WTC11 (cell line): ENCODE measurements at regions not wholly inside any gene's neighbourhood (a gene's known extent, or its start where the extent isn't known, plus 50 kb on each side); places are given as distances from the start of the nearest gene placed in this dataset.

ENCODE experiments used
- ATAC-seq: fragments of 200-7000 bp; cut with Tn5 transposase; 2 replicates; pipeline ENCODE4 v1.10.0; 2021; ENCODE audit warnings: mild to moderate bottlenecking, moderate library complexity
- CTCF ChIA-PET: fragments of 300-600 bp; sonication (Branson Sonifier 250); formaldehyde crosslinking; loops from one replicate; lab custom pipeline; 2021; ENCODE audit warnings: antibody characterized with exemption; lab: Charles Lee
- POLR2A ChIA-PET: fragments of 350-600 bp; sonication (Branson Sonifier 250); formaldehyde crosslinking; loops from one replicate; lab custom pipeline; 2021; ENCODE audit warnings: antibody characterized with exemption; lab: Charles Lee
- DNase-seq: peaks from one replicate; pipeline ENCODE4 v3.0.0; 2021; ENCODE audit warnings: low spot score
- H3K27ac Mint-ChIP-seq: 2 replicates; pipeline ENCODE4 v1.8.0; 2021; ENCODE audit warnings: mixed read lengths
- H3K27me3 Mint-ChIP-seq: 2 replicates; pipeline ENCODE4 v1.8.0; 2021; ENCODE audit warnings: low read depth, mild to moderate bottlenecking, moderate library complexity, mixed read lengths
- H3K36me3 Mint-ChIP-seq: 2 replicates; pipeline ENCODE4 v1.8.0; 2021; ENCODE audit warnings: mixed read lengths
- H3K4me1 Mint-ChIP-seq: 2 replicates; pipeline ENCODE4 v1.8.0; 2022; ENCODE audit warnings: mixed read lengths
- H3K4me3 Mint-ChIP-seq: 2 replicates; pipeline ENCODE4 v1.8.0; 2021; ENCODE audit warnings: mild to moderate bottlenecking, moderate library complexity, mixed read lengths
- H3K9me3 Mint-ChIP-seq: 2 replicates; pipeline ENCODE4 v1.8.0; 2021; ENCODE audit warnings: mixed read lengths
- ELF4 ChIP-seq: sonication (generic); formaldehyde crosslinking; IDR thresholded peaks from 2 replicates; pipeline ENCODE4 v1.8.1; 2022; ENCODE audit warnings: low read depth, mild to moderate bottlenecking, moderate library complexity, missing genetic modification reagents
- ETV6 ChIP-seq: sonication (generic); formaldehyde crosslinking; IDR thresholded peaks from 2 replicates; pipeline ENCODE4 v1.8.1; 2022; ENCODE audit warnings: mild to moderate bottlenecking, missing genetic modification reagents
- FOXP1 ChIP-seq: sonication (generic); formaldehyde crosslinking; IDR thresholded peaks from 2 replicates; pipeline ENCODE4 v1.8.0; 2022; ENCODE audit warnings: missing genetic modification reagents, mild to moderate bottlenecking, moderate library complexity, borderline replicate concordance
- GABPB1 ChIP-seq: sonication (generic); formaldehyde crosslinking; IDR thresholded peaks from 2 replicates; pipeline ENCODE4 v1.8.1; 2023; ENCODE audit warnings: mild to moderate bottlenecking, missing genetic modification reagents
- MXD4 ChIP-seq: fragments of 250-450 bp; sonication (Bioruptor Pico); IDR thresholded peaks from 2 replicates; pipeline ENCODE4 v1.8.0; 2021; ENCODE audit warnings: mild to moderate bottlenecking, moderate library complexity, borderline replicate concordance
- NR3C1 ChIP-seq: sonication (generic); formaldehyde crosslinking; conservative IDR thresholded peaks from 2 replicates; pipeline ENCODE4 v1.8.1; 2023; ENCODE audit warnings: low read depth, mild to moderate bottlenecking, missing genetic modification reagents
- ZNF671 ChIP-seq: fragments of 250-450 bp; sonication (Bioruptor Pico); IDR thresholded peaks from 2 replicates; pipeline ENCODE4 v1.8.0; 2021; ENCODE audit warnings: mild to moderate bottlenecking
- TF ChIP-seq, protein P1 (sequence below): sonication (generic); formaldehyde crosslinking; IDR thresholded peaks from 2 replicates; pipeline ENCODE4 v1.8.1; 2022; ENCODE audit warnings: low read depth, missing genetic modification reagents, borderline replicate concordance
- TF ChIP-seq, protein P2 (sequence below): sonication (generic); formaldehyde crosslinking; IDR thresholded peaks from 2 replicates; pipeline ENCODE4 v1.8.0; 2022; ENCODE audit warnings: mild to moderate bottlenecking, missing genetic modification reagents
- TF ChIP-seq, protein P3 (sequence below): sonication (generic); formaldehyde crosslinking; IDR thresholded peaks from 2 replicates; pipeline ENCODE4 v1.8.1; 2022; ENCODE audit warnings: missing genetic modification reagents, borderline replicate concordance
- TF ChIP-seq, protein P4 (sequence below): sonication (generic); formaldehyde crosslinking; IDR thresholded peaks from 2 replicates; pipeline ENCODE4 v1.8.0; 2023; ENCODE audit warnings: mild to moderate bottlenecking, missing genetic modification reagents
- TF ChIP-seq, protein P5 (sequence below): sonication (generic); formaldehyde crosslinking; IDR thresholded peaks from 2 replicates; pipeline ENCODE4 v1.8.0; 2022; ENCODE audit warnings: missing genetic modification reagents
- TF ChIP-seq, protein P6 (sequence below): sonication (generic); formaldehyde crosslinking; IDR thresholded peaks from 2 replicates; pipeline ENCODE4 v1.8.0; 2022; ENCODE audit warnings: mild to moderate bottlenecking, missing genetic modification reagents

DNA sequence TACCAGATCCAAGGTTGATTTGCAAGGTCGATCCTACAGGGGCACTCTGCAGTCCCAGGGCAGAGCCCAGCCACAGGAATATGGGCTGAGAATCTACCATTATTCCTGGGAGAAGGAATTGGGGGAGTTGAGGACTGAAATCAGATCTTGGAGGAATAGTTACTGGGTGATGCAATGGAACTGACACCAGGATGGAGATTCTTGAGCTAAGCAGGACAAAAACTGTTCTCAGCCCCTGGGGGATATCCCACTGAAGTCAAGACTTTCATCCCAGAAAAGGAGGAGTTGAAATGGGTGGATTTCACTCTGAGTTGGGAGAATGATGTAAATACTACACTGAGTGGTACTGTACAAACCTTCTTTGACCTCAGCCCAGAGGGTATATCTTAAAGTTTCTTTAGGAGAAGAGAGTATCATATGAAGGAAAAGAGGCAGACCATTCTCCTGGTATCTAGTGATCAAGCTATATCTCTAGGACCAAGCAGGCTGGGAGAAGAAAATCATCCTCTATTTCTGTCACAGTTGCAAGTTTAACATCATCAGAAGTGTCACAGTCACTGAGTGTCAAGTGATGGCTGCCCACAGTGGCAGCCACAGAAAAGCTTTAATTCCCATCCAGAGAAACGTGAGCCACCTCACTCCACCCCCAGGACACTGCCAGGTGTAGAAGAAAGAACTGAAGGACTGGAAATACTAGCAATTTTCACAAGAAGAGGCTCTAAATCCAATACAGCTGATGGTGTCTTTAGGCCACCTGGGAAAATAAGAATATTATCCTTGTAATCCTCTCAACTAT, 181.9 kb downstream of the NUAK1 start (continued):
- TF ChIP-seq, protein P1, sequence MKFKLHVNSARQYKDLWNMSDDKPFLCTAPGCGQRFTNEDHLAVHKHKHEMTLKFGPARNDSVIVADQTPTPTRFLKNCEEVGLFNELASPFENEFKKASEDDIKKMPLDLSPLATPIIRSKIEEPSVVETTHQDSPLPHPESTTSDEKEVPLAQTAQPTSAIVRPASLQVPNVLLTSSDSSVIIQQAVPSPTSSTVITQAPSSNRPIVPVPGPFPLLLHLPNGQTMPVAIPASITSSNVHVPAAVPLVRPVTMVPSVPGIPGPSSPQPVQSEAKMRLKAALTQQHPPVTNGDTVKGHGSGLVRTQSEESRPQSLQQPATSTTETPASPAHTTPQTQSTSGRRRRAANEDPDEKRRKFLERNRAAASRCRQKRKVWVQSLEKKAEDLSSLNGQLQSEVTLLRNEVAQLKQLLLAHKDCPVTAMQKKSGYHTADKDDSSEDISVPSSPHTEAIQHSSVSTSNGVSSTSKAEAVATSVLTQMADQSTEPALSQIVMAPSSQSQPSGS (CRISPR knock-in tag) = no peak
- no peak for TF ChIP-seq FOXP1 (CRISPR knock-in tag)
- no peak for TF ChIP-seq GABPB1
- no peak for TF ChIP-seq MXD4 (CRISPR knock-in tag)
- TF ChIP-seq ETV6 (CRISPR knock-in tag) = no peak
- TF ChIP-seq, all 79 proteins: peak for 0

DNA sequence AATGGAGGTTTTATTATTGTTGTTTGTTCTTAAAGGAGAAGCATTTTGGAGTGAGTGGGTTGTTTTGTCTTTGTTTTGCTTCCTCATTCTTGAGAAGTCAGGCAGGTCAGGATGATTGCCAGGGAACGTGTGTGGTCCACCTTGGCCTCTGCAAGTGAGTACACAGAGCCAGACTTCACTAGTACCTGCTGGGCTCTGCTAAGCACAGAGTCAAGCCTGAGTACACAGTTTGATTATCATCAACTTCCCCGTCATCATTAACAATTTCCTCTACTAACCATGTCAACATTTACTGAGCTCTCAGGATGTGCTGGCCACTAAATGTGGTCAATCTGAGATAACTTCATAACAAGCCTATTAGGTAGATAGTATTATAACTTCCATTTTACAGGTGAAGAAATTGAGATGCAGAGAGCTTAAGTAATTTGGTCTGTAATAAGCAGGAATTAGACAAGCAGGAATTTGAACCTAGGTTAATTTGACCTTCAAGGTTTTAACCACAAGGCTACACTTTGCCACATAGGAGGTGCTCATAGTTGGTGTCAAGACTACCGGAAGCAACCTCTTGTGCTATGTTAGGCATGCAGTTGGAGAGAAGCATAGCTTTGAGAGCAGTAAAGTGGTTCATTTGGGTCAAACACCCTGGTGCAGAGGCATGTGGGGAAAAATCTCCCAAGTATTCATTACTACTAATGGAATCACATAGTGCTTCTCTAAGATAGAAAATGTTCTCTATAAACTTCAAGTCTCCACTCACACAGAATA, 178.3 kb downstream of the NUAK1 start:
- CTCF ChIA-PET = no interaction called here
- ATAC-seq (no peak), DNase-seq (no peak)
- POLR2A ChIA-PET = no interaction called here
- H3K4me1 Mint-ChIP-seq = no peaks in the 10 kb centered on the region
- TF ChIP-seq ELF4 (CRISPR knock-in tag) (no peak), FOXP1 (CRISPR knock-in tag) (no peak), ZNF671 (CRISPR knock-in tag) (no peak)
- TF ChIP-seq, protein P1 (CRISPR knock-in tag) = no peak
- TF ChIP-seq, protein P2, sequence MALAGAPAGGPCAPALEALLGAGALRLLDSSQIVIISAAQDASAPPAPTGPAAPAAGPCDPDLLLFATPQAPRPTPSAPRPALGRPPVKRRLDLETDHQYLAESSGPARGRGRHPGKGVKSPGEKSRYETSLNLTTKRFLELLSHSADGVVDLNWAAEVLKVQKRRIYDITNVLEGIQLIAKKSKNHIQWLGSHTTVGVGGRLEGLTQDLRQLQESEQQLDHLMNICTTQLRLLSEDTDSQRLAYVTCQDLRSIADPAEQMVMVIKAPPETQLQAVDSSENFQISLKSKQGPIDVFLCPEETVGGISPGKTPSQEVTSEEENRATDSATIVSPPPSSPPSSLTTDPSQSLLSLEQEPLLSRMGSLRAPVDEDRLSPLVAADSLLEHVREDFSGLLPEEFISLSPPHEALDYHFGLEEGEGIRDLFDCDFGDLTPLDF (CRISPR knock-in tag) = no peak
- no peak overlapping the region for H3K4me3 Mint-ChIP-seq
- H3K36me3 Mint-ChIP-seq = no peaks in the 10 kb centered on the region
- no peak overlapping the region for H3K27ac Mint-ChIP-seq
- H3K9me3 Mint-ChIP-seq = peaks cover 28% of the 10 kb centered on the region
- H3K27me3 Mint-ChIP-seq = no peaks in the 10 kb centered on the region; the same call in 1 of the 2 replicates

DNA sequence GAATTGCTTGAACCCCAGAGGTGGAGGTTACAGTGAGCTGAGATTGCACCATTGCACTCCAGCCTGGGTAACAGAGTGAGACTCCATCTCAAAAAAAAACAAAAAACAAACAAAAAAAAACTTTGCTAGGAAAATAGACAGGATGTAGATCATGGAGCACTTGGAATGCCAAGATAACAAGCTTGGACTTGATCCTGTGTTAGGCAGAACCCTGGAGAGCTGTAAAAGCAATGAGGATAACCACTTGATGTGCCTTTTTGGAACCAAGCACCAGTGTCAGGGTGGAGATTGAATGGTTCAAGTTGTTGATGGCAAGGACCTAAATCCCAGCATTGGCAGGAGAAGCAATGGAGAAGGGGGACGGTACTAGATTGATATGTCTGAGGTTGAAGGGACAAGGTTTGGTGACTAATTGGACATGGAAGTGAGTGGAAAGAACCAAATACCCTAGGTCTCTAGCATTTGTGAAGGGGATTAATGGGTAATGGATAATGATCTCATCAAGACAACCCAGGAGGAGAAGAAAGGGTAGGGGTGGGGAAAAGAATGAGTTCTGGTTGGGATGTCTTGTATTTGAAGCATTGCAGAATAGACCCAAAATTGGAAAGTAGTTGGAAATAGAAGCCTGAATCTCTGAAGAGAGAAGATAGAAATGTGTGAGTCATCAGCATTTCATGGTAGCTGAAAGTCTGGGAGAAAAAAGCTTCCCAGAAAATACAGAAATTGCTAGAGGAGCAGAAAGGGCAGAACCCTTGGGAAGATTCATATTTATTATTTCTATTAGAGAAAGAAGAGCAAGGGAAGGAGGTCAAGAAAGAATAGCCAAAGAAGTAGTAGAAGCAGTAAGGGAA, 176.7 kb downstream of the NUAK1 start:
- ATAC-seq (no peak), DNase-seq (no peak)
- ChIA-PET CTCF (interaction anchor here (0.6 kb wide), 1 partner anchor 177 kb away, joined by 3 read pairs; the partner anchor contains the start of gene NUAK1), POLR2A (no interaction called here)
- H3K4me3 Mint-ChIP-seq = no peak overlapping the region
- H3K27ac Mint-ChIP-seq = no peak overlapping the region
- H3K9me3 Mint-ChIP-seq = peaks cover 16% of the 10 kb centered on the region
- H3K27me3 Mint-ChIP-seq = no peaks in the 10 kb centered on the region; the same call in 1 of the 2 replicates
- H3K4me1 Mint-ChIP-seq = no peaks in the 10 kb centered on the region
- no peaks in the 10 kb centered on the region for H3K36me3 Mint-ChIP-seq
- TF ChIP-seq ZNF671 (CRISPR knock-in tag) (no peak), NR3C1 (CRISPR knock-in tag) (no peak)
- TF ChIP-seq, protein P3, sequence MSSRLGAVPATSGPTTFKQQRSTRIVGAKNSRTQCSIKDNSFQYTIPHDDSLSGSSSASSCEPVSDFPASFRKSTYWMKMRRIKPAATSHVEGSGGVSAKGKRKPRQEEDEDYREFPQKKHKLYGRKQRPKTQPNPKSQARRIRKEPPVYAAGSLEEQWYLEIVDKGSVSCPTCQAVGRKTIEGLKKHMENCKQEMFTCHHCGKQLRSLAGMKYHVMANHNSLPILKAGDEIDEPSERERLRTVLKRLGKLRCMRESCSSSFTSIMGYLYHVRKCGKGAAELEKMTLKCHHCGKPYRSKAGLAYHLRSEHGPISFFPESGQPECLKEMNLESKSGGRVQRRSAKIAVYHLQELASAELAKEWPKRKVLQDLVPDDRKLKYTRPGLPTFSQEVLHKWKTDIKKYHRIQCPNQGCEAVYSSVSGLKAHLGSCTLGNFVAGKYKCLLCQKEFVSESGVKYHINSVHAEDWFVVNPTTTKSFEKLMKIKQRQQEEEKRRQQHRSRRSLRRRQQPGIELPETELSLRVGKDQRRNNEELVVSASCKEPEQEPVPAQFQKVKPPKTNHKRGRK (CRISPR knock-in tag) = no peak
- TF ChIP-seq, protein P4, sequence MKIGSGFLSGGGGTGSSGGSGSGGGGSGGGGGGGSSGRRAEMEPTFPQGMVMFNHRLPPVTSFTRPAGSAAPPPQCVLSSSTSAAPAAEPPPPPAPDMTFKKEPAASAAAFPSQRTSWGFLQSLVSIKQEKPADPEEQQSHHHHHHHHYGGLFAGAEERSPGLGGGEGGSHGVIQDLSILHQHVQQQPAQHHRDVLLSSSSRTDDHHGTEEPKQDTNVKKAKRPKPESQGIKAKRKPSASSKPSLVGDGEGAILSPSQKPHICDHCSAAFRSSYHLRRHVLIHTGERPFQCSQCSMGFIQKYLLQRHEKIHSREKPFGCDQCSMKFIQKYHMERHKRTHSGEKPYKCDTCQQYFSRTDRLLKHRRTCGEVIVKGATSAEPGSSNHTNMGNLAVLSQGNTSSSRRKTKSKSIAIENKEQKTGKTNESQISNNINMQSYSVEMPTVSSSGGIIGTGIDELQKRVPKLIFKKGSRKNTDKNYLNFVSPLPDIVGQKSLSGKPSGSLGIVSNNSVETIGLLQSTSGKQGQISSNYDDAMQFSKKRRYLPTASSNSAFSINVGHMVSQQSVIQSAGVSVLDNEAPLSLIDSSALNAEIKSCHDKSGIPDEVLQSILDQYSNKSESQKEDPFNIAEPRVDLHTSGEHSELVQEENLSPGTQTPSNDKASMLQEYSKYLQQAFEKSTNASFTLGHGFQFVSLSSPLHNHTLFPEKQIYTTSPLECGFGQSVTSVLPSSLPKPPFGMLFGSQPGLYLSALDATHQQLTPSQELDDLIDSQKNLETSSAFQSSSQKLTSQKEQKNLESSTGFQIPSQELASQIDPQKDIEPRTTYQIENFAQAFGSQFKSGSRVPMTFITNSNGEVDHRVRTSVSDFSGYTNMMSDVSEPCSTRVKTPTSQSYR (CRISPR knock-in tag) = no peak
- TF ChIP-seq, protein P5, sequence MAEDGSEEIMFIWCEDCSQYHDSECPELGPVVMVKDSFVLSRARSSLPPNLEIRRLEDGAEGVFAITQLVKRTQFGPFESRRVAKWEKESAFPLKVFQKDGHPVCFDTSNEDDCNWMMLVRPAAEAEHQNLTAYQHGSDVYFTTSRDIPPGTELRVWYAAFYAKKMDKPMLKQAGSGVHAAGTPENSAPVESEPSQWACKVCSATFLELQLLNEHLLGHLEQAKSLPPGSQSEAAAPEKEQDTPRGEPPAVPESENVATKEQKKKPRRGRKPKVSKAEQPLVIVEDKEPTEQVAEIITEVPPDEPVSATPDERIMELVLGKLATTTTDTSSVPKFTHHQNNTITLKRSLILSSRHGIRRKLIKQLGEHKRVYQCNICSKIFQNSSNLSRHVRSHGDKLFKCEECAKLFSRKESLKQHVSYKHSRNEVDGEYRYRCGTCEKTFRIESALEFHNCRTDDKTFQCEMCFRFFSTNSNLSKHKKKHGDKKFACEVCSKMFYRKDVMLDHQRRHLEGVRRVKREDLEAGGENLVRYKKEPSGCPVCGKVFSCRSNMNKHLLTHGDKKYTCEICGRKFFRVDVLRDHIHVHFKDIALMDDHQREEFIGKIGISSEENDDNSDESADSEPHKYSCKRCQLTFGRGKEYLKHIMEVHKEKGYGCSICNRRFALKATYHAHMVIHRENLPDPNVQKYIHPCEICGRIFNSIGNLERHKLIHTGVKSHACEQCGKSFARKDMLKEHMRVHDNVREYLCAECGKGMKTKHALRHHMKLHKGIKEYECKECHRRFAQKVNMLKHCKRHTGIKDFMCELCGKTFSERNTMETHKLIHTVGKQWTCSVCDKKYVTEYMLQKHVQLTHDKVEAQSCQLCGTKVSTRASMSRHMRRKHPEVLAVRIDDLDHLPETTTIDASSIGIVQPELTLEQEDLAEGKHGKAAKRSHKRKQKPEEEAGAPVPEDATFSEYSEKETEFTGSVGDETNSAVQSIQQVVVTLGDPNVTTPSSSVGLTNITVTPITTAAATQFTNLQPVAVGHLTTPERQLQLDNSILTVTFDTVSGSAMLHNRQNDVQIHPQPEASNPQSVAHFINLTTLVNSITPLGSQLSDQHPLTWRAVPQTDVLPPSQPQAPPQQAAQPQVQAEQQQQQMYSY (CRISPR knock-in tag) = no peak
- TF ChIP-seq, protein P6, sequence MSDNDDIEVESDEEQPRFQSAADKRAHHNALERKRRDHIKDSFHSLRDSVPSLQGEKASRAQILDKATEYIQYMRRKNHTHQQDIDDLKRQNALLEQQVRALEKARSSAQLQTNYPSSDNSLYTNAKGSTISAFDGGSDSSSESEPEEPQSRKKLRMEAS (CRISPR knock-in tag) = no peak
